ENCODE measurements at regions not wholly inside any gene's neighbourhood (a gene's known extent, or its start where the extent isn't known, plus 50 kb on each side); places are given as distances from the start of the nearest gene placed in this dataset.
A peak's percentile ranks its signal among the peaks of the same experiment; 100 is the strongest.

GRCh38 chr18:11511434-11512095 is 97.8 kb upstream of the SLC35G4 start:
- DNase-seq (ENCODE audit: low spot score) (no peak), ATAC-seq (ENCODE audit: low FRiP score) (peak; percentile 30)

GRCh38 chr18:11506856-11507255 is 102.5 kb upstream of the SLC35G4 start:
- TF ChIP-seq, protein P1, sequence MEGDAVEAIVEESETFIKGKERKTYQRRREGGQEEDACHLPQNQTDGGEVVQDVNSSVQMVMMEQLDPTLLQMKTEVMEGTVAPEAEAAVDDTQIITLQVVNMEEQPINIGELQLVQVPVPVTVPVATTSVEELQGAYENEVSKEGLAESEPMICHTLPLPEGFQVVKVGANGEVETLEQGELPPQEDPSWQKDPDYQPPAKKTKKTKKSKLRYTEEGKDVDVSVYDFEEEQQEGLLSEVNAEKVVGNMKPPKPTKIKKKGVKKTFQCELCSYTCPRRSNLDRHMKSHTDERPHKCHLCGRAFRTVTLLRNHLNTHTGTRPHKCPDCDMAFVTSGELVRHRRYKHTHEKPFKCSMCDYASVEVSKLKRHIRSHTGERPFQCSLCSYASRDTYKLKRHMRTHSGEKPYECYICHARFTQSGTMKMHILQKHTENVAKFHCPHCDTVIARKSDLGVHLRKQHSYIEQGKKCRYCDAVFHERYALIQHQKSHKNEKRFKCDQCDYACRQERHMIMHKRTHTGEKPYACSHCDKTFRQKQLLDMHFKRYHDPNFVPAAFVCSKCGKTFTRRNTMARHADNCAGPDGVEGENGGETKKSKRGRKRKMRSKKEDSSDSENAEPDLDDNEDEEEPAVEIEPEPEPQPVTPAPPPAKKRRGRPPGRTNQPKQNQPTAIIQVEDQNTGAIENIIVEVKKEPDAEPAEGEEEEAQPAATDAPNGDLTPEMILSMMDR (IDR thresholded peaks at IDR 0.05): no peak
- no peak for ATAC-seq (ENCODE audit: low FRiP score)
- DNase-seq (ENCODE audit: low spot score): no peak

More at GRCh38 chr18:11511434-11512095, 97.8 kb upstream of the SLC35G4 start:
- TF ChIP-seq, protein P1 (IDR thresholded peaks at IDR 0.05): no peak

DNA sequence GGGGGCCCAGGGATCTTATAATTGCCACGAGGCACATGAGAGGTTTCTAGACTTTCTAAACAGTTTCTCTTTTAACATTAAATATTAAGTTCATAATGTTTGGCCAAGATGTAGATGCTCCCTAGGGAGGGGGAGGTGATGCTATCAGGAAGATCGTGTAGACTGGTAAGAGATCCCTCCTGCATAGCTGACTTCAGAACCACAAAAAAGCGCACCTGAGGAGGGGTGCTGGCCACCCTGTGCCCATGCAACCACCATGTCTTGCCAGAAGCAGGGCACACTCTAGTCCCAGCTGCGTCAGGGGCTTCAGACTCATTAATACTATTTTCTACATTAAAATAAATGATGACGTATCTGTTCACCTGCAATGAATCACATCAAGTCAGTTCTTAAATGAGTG is 103.4 kb upstream of the SLC35G4 start:
- DNase-seq (ENCODE audit: low spot score): no peak
- no peak for ATAC-seq (ENCODE audit: low FRiP score)
- TF ChIP-seq, protein P1 (IDR thresholded peaks at IDR 0.05): no peak

GRCh38 chr18:11504962-11505361 is 104.4 kb upstream of the SLC35G4 start:
- TF ChIP-seq, protein P1 (IDR thresholded peaks at IDR 0.05): no peak
- DNase-seq (ENCODE audit: low spot score) (no peak), ATAC-seq (ENCODE audit: low FRiP score) (no peak)

DNA sequence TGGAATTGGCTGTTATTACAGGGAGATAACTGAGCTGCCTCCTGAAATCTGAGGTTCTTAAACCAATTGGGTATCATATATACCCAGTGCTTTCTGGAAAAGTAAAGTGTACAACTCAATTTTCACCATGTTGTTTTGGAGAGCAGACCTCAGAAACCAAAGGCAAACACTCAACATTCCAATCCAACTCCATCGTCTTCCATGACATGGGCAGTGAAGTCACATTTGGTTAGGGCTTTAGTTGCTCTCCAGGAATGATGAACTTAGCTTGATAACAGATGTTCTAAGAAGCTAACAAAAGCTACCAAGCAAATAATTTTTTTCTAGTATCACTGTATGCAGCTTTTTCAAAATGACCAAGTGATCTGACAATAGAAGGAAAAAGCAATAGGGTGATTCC is 107.0 kb upstream of the SLC35G4 start:
- no peak for DNase-seq (ENCODE audit: low spot score)
- no peak for ATAC-seq (ENCODE audit: low FRiP score)
- TF ChIP-seq, protein P1 (IDR thresholded peaks at IDR 0.05): no peak

DNA sequence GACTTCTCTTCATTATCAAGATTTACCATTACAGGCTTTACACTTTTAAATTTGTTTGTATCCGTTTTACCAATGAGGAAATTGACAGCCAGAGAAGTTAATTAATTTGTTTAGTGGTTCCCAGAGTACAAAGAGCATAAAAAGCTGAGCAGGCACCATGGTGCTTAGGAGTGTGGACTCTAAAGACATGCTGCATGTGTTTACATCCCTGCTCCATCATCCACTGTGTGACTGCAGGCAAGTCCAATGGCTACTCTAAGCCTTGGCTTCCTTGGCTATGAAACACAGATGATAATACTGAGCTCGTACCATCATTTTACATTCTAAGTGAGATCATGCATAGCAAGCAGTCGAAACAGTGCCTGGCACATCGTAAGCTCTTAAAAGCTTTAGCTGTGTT is 108.0 kb upstream of the SLC35G4 start:
- ATAC-seq (ENCODE audit: low FRiP score): no peak
- TF ChIP-seq, protein P1 (IDR thresholded peaks at IDR 0.05): no peak
- no peak for DNase-seq (ENCODE audit: low spot score)

All from omental fat pad (tissue), 3 donors.